HepG2 (cell line): ENCODE measurements at regions not wholly inside any gene's neighbourhood (a gene's known extent, or its start where the extent isn't known, plus 50 kb on each side); places are given as distances from the start of the nearest gene placed in this dataset.

Experiments used
- ATAC-seq: fragments of 200-7000 bp; cut with Tn5 transposase; 3 replicates; pipeline ENCODE4 v1.9.1; 2020; ENCODE audit warnings: mild to moderate bottlenecking, moderate library complexity
- BruUV-seq: library from RNA; stranded (reverse); fragments of 400-500 nt; replicated peaks from 2 replicates; lab custom pipeline; 2021; lab: Mats Ljungman, UMichigan
- CTCF ChIA-PET: fragments of 300-600 bp; formaldehyde crosslinking; extraction: SDS; loops from one replicate; lab custom pipeline; 2021; ENCODE audit warnings: low total read pairs, inconsistent platforms, low intra/inter-chr PET ratio; lab: Yijun Ruan, JAX
- POLR2A ChIA-PET: fragments of 350-600 bp; sonication (Branson Sonifier 250); formaldehyde crosslinking; loops from one replicate; lab custom pipeline; 2020; ENCODE audit warnings: antibody characterized with exemption, inconsistent platforms; lab: Yijun Ruan, JAX
- DNase-seq: peaks from one replicate; pipeline ENCODE4 v3.0.0-alpha.2; 2015; ENCODE audit warnings: low spot score
- FAIRE-seq: peaks from 3 replicates; lab custom pipeline; 2011; peaks lifted over from hg19 to GRCh38; lab: Jason Lieb, UNC
- H2AFZ ChIP-seq: one replicate; pipeline ENCODE4 v1.6.1; 2011; ENCODE audit warnings: low read length, inconsistent platforms
- H3K27ac ChIP-seq: fragments of 300-600 bp; 3 replicates; pipeline ENCODE4 v1.8.0; 2011; ENCODE audit warnings: mixed run types, mild to moderate bottlenecking, mixed read lengths, low read length, inconsistent platforms; ENCODE audit not compliant: insufficient read depth; ENCODE audit errors: extremely low read length
- H3K27me3 ChIP-seq, 2 experiments: fragments of 200-600 bp in 1 of 2; 2 replicates in 1 of 2; 3 replicates in 1 of 2; pipeline versions ENCODE4 v1.6.0 to v1.8.0; 2011; ENCODE audit warnings: low read length in 2 of 2, mild to moderate bottlenecking in 2 of 2, moderate library complexity in 2 of 2, inconsistent platforms in 1 of 2; ENCODE audit not compliant: insufficient read depth in 2 of 2, control insufficient read depth in 1 of 2
- H3K36me3 ChIP-seq, 2 experiments: fragments of 200-600 bp in 1 of 2; replicated peaks in 1 of 2; 2 replicates in 1 of 2; 3 replicates in 1 of 2; pipeline versions ENCODE4 v1.5.1 to v1.8.0; 2011; ENCODE audit warnings: low read length in 2 of 2, inconsistent platforms in 1 of 2; ENCODE audit not compliant: insufficient read depth in 2 of 2, control insufficient read depth in 1 of 2
- H3K4me1 ChIP-seq: 2 replicates; pipeline ENCODE4 v1.5.1; 2012; ENCODE audit warnings: low read length, inconsistent platforms; ENCODE audit not compliant: insufficient read depth
- H3K4me2 ChIP-seq: 2 replicates; pipeline ENCODE4 v1.6.0; 2011; ENCODE audit warnings: low read depth, low read length, inconsistent platforms
- H3K4me3 ChIP-seq, 3 experiments: fragments of 200-600 bp in 1 of 3; sonication (generic), shearing (Covaris generic) in 1 of 3; replicated peaks in 1 of 3; 2 replicates each; pipeline ENCODE4 v1.5.1; 2011 to 2016; ENCODE audit warnings: low read length in 3 of 3, inconsistent platforms in 2 of 3, low read depth in 2 of 3, mild to moderate bottlenecking in 2 of 3, control low read depth in 1 of 3, mixed read lengths in 1 of 3; ENCODE audit not compliant: insufficient read depth in 1 of 3
- H3K79me2 ChIP-seq: one replicate; pipeline ENCODE4 v1.6.1; 2011; ENCODE audit warnings: low read length, inconsistent platforms; ENCODE audit not compliant: insufficient read depth
- H3K9ac ChIP-seq: 2 replicates; pipeline ENCODE4 v1.6.0; 2011; ENCODE audit warnings: mild to moderate bottlenecking, low read depth, low read length, inconsistent platforms; ENCODE audit not compliant: insufficient read depth
- H3K9me3 ChIP-seq: 2 replicates; pipeline ENCODE4 v1.5.1; 2012; ENCODE audit warnings: mild to moderate bottlenecking, low read length
- H4K20me1 ChIP-seq: 2 replicates; pipeline ENCODE4 v1.6.0; 2011; ENCODE audit warnings: inconsistent platforms, mild to moderate bottlenecking, low read length, moderate library complexity; ENCODE audit not compliant: insufficient read depth
- AGO2 ChIP-seq: fragments of 200-400 bp; formaldehyde crosslinking; optimal IDR thresholded peaks from 2 replicates; pipeline ENCODE3; 2017; ENCODE audit warnings: mild to moderate bottlenecking, low read depth, low read length, moderate library complexity
- ASH2L ChIP-seq: fragments of 300-600, 200-600 bp; sonication (generic); IDR thresholded peaks from 2 replicates; pipeline ENCODE4 v1.7.0; 2017; ENCODE audit warnings: low read depth, mild to moderate bottlenecking, moderate library complexity, mixed read lengths, low read length; ENCODE audit not compliant: insufficient read length
- CBFB ChIP-seq: sonication (generic); formaldehyde crosslinking; IDR thresholded peaks from 2 replicates; pipeline ENCODE4 v1.4.0; 2020; ENCODE audit warnings: missing genetic modification reagents
- MAZ ChIP-seq, 2 experiments: sonication (generic) in 1 of 2; formaldehyde crosslinking in 1 of 2; IDR thresholded peaks; 2 replicates each; pipeline versions ENCODE4 v1.5.0 to v1.6.1; 2012 to 2020; ENCODE audit warnings: low read depth in 2 of 2, mild to moderate bottlenecking in 2 of 2, borderline replicate concordance in 1 of 2, improper control_type of control experiment in 1 of 2, low read length in 1 of 2, missing genetic modification reagents in 1 of 2, moderate library complexity in 1 of 2
- MTF2 ChIP-seq: sonication (generic); formaldehyde crosslinking; IDR thresholded peaks from 2 replicates; pipeline ENCODE4 v1.5.0; 2020; ENCODE audit warnings: missing genetic modification reagents, borderline replicate concordance
- PAF1 ChIP-seq: IDR thresholded peaks from 2 replicates; pipeline ENCODE4 v1.6.1; 2016; ENCODE audit warnings: missing genetic modification reagents, missing compliant biosample characterization
- SKI ChIP-seq: fragments of 450-650 bp; IDR thresholded peaks from one replicate; pipeline ENCODE4 v1.6.1; 2018; ENCODE audit warnings: mild to moderate bottlenecking; ENCODE audit not compliant: partially characterized antibody
- TEAD3 ChIP-seq: optimal IDR thresholded peaks from 2 replicates; pipeline ENCODE3; 2016; ENCODE audit warnings: borderline replicate concordance
- TEF ChIP-seq: sonication (generic); formaldehyde crosslinking; IDR thresholded peaks from 2 replicates; pipeline ENCODE4 v1.5.0; 2020; ENCODE audit warnings: missing genetic modification reagents
- U2AF2 ChIP-seq: fragments of 200-400 bp; formaldehyde crosslinking; IDR thresholded peaks from 2 replicates; pipeline ENCODE4 v1.6.1; 2017; ENCODE audit warnings: low read depth, mild to moderate bottlenecking, low read length
- ZBTB3 ChIP-seq: sonication (generic); formaldehyde crosslinking; IDR thresholded peaks from 2 replicates; pipeline ENCODE4 v1.4.0; 2020; ENCODE audit warnings: low read depth, mild to moderate bottlenecking, moderate library complexity, missing genetic modification reagents, borderline replicate concordance
- ZNF251 ChIP-seq: sonication (generic); formaldehyde crosslinking; IDR thresholded peaks from 2 replicates; pipeline ENCODE4 v1.9.0; 2021; ENCODE audit warnings: mild to moderate bottlenecking, missing genetic modification reagents
- ZNF674 ChIP-seq: sonication (generic); formaldehyde crosslinking; IDR thresholded peaks from 2 replicates; pipeline ENCODE4 v1.5.0; 2020; ENCODE audit warnings: low read depth, mild to moderate bottlenecking, missing genetic modification reagents
- ZNF7 ChIP-seq: IDR thresholded peaks from 2 replicates; pipeline ENCODE4 v1.6.1; 2016; ENCODE audit warnings: missing biosample characterization, missing genetic modification reagents
- WGBS: methylation state at CpG from one replicate; pipeline ENCODE4 v1.1.6; 2017; ENCODE audit warnings: low lambda C conversion rate; 5-methylcytosine and 5-hydroxymethylcytosine counted together
- in situ Hi-C: cut with HindIII; loops from 2 replicates; pipeline ENCODE4 v1.10.0; 2017; ENCODE audit warnings: low pct_unique_long_range_greater_than_20kb; ENCODE audit not compliant: extremely low pct_ligation_motif_present
- intact Hi-C: fragments of 100-400 bp; cut with micrococcal nuclease; formaldehyde crosslinking; loops from one replicate; pipeline ENCODE4 v1.10.0; 2022; ENCODE audit not compliant: unreplicated experiment
- TF ChIP-seq, protein P1 (sequence below): sonication (generic); formaldehyde crosslinking; IDR thresholded peaks from 2 replicates; pipeline ENCODE4 v1.9.0; 2021; ENCODE audit warnings: mild to moderate bottlenecking, missing genetic modification reagents
- TF ChIP-seq, protein P2 (sequence below): sonication (generic); formaldehyde crosslinking; IDR thresholded peaks from 2 replicates; pipeline ENCODE4 v1.4.0; 2020; ENCODE audit warnings: mild to moderate bottlenecking, missing genetic modification reagents, borderline replicate concordance

GRCh38 chr5:92761585-92761984 is 819.4 kb downstream of the NR2F1-AS1 start:
- CTCF ChIA-PET = no interaction called here
- POLR2A ChIA-PET = no interaction called here
- no peak for TF ChIP-seq U2AF2
- no peak for TF ChIP-seq ZNF7 (CRISPR knock-in tag)
- no peak for TF ChIP-seq TEF (CRISPR knock-in tag)
- TF ChIP-seq SKI = no peak
- TF ChIP-seq AGO2 = no peak
- TF ChIP-seq, protein P1, sequence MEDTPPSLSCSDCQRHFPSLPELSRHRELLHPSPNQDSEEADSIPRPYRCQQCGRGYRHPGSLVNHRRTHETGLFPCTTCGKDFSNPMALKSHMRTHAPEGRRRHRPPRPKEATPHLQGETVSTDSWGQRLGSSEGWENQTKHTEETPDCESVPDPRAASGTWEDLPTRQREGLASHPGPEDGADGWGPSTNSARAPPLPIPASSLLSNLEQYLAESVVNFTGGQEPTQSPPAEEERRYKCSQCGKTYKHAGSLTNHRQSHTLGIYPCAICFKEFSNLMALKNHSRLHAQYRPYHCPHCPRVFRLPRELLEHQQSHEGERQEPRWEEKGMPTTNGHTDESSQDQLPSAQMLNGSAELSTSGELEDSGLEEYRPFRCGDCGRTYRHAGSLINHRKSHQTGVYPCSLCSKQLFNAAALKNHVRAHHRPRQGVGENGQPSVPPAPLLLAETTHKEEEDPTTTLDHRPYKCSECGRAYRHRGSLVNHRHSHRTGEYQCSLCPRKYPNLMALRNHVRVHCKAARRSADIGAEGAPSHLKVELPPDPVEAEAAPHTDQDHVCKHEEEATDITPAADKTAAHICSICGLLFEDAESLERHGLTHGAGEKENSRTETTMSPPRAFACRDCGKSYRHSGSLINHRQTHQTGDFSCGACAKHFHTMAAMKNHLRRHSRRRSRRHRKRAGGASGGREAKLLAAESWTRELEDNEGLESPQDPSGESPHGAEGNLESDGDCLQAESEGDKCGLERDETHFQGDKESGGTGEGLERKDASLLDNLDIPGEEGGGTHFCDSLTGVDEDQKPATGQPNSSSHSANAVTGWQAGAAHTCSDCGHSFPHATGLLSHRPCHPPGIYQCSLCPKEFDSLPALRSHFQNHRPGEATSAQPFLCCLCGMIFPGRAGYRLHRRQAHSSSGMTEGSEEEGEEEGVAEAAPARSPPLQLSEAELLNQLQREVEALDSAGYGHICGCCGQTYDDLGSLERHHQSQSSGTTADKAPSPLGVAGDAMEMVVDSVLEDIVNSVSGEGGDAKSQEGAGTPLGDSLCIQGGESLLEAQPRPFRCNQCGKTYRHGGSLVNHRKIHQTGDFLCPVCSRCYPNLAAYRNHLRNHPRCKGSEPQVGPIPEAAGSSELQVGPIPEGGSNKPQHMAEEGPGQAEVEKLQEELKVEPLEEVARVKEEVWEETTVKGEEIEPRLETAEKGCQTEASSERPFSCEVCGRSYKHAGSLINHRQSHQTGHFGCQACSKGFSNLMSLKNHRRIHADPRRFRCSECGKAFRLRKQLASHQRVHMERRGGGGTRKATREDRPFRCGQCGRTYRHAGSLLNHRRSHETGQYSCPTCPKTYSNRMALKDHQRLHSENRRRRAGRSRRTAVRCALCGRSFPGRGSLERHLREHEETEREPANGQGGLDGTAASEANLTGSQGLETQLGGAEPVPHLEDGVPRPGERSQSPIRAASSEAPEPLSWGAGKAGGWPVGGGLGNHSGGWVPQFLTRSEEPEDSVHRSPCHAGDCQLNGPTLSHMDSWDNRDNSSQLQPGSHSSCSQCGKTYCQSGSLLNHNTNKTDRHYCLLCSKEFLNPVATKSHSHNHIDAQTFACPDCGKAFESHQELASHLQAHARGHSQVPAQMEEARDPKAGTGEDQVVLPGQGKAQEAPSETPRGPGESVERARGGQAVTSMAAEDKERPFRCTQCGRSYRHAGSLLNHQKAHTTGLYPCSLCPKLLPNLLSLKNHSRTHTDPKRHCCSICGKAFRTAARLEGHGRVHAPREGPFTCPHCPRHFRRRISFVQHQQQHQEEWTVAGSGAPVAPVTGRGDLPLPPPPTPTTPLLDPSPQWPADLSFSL = no peak
- no peak for TF ChIP-seq ZNF674 (CRISPR knock-in tag)
- TF ChIP-seq MTF2 (CRISPR knock-in tag) = no peak
- TF ChIP-seq MAZ (IDR thresholded peaks at IDR 0.05; ENCODE audit: borderline replicate concordance, low read depth, low read length) = no peak
- TF ChIP-seq MAZ (CRISPR knock-in tag; IDR thresholded peaks at IDR 0.05; ENCODE audit: low read depth) = no peak
- TF ChIP-seq PAF1 = no peak
- no peak for TF ChIP-seq ZBTB3
- TF ChIP-seq ASH2L = no peak
- TF ChIP-seq TEAD3 = no peak
- TF ChIP-seq ZNF251 (CRISPR knock-in tag) = no peak
- TF ChIP-seq, protein P2, sequence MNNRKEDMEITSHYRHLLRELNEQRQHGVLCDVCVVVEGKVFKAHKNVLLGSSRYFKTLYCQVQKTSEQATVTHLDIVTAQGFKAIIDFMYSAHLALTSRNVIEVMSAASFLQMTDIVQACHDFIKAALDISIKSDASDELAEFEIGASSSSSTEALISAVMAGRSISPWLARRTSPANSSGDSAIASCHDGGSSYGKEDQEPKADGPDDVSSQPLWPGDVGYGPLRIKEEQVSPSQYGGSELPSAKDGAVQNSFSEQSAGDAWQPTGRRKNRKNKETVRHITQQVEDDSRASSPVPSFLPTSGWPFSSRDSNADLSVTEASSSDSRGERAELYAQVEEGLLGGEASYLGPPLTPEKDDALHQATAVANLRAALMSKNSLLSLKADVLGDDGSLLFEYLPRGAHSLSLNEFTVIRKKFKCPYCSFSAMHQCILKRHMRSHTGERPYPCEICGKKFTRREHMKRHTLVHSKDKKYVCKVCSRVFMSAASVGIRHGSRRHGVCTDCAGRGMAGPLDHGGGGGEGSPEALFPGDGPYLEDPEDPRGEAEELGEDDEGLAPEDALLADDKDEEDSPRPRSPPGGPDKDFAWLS (CRISPR knock-in tag) = no peak
- no peak for TF ChIP-seq CBFB (CRISPR knock-in tag)

More at GRCh38 chr5:92761585-92761984, 819.4 kb downstream of the NR2F1-AS1 start:
- Histone ChIP-seq H4K20me1 (no peaks in the 10 kb centered on the region), H2AFZ (no peak overlapping the region), H3K27ac (no peak overlapping the region), H3K4me1 (no peaks in the 10 kb centered on the region), H3K4me2 (no peak overlapping the region), H3K79me2 (no peaks in the 10 kb centered on the region), H3K36me3 (no peaks in the 10 kb centered on the region), H3K9me3 (no peaks in the 10 kb centered on the region), H3K9ac (no peak overlapping the region), H3K27me3 (no peaks in the 10 kb centered on the region), H3K4me3 (no peak overlapping the region)
- in situ Hi-C loops (no loop called here), intact Hi-C loops (no loop called here)
- ATAC-seq = no peak
- no peak for FAIRE-seq
- DNase-seq = no peak
- 6% methylated on average over 2 of the region's 2 CpGs for WGBS
- no TSS peak for BruUV-seq
